Parathyroid adenoma (tissue), 2 donors: ENCODE measurements at regions not wholly inside any gene's neighbourhood (a gene's known extent, or its start where the extent isn't known, plus 50 kb on each side); places are given as distances from the start of the nearest gene placed in this dataset.

Experiments
- H2AFZ ChIP-seq: fragments of 300-600 bp; sonication (generic); one replicate; pipeline ENCODE4 v1.7.0; 2017; ENCODE audit warnings: antibody characterized with exemption, mild to moderate bottlenecking
- H3K27ac ChIP-seq: fragments of 300-600 bp; sonication (generic); one replicate; pipeline ENCODE4 v1.7.0; 2017
- H3K27me3 ChIP-seq: fragments of 300-600 bp; sonication (generic); one replicate; pipeline ENCODE4 v1.7.0; 2017; ENCODE audit warnings: low read length; ENCODE audit not compliant: control insufficient read depth, insufficient read depth
- H3K36me3 ChIP-seq: fragments of 300-600 bp; sonication (generic); one replicate; pipeline ENCODE4 v1.7.0; 2017; ENCODE audit warnings: low read length; ENCODE audit not compliant: control insufficient read depth, insufficient read depth
- H3K4me1 ChIP-seq: fragments of 300-600 bp; sonication (generic); one replicate; pipeline ENCODE4 v1.7.0; 2017; ENCODE audit warnings: control low read depth
- H3K4me2 ChIP-seq: fragments of 300-600 bp; sonication (generic); one replicate; pipeline ENCODE4 v1.7.0; 2017; ENCODE audit warnings: low read length
- H3K4me3 ChIP-seq: fragments of 300-600 bp; sonication (generic); one replicate; pipeline ENCODE4 v1.7.0; 2017; ENCODE audit warnings: low read depth, low read length
- H3K79me2 ChIP-seq: fragments of 300-600 bp; sonication (generic); one replicate; pipeline ENCODE4 v1.7.0; 2017; ENCODE audit warnings: control low read depth
- H3K9ac ChIP-seq: fragments of 300-600 bp; sonication (generic); one replicate; pipeline ENCODE4 v1.7.0; 2017; ENCODE audit warnings: mild to moderate bottlenecking
- H3K9me3 ChIP-seq: fragments of 300-600 bp; sonication (generic); one replicate; pipeline ENCODE4 v1.7.0; 2017; ENCODE audit warnings: low read length; ENCODE audit not compliant: control insufficient read depth
- CTCF ChIP-seq: fragments of 300-600 bp; sonication (generic); IDR thresholded peaks from one replicate; pipeline ENCODE4 v1.7.0; 2017; ENCODE audit warnings: antibody characterized with exemption, mild to moderate bottlenecking
- donor health status: primary hyperparathyroidism.

GRCh38 chr3:102163818-102164154, 271.0 kb upstream of the ZPLD1 start:
- TF ChIP-seq CTCF = no peak
- H3K79me2 ChIP-seq = no peaks in the 10 kb centered on the region
- no peaks in the 10 kb centered on the region for H3K4me1 ChIP-seq
- no peak overlapping the region for H3K4me3 ChIP-seq
- H3K27me3 ChIP-seq = no peaks in the 10 kb centered on the region
- H3K9ac ChIP-seq = no peak overlapping the region
- H3K36me3 ChIP-seq = no peaks in the 10 kb centered on the region
- no peak overlapping the region for H3K27ac ChIP-seq
- no peak overlapping the region for H2AFZ ChIP-seq
- H3K4me2 ChIP-seq = no peak overlapping the region
- no peaks in the 10 kb centered on the region for H3K9me3 ChIP-seq

GRCh38 chr3:102165367-102165766, 269.4 kb upstream of the ZPLD1 start:
- no peak overlapping the region for H3K4me3 ChIP-seq
- H3K9me3 ChIP-seq = no peaks in the 10 kb centered on the region
- no peak overlapping the region for H3K27ac ChIP-seq
- no peaks in the 10 kb centered on the region for H3K36me3 ChIP-seq
- H2AFZ ChIP-seq = no peak overlapping the region
- H3K9ac ChIP-seq = no peak overlapping the region
- H3K79me2 ChIP-seq = no peaks in the 10 kb centered on the region
- no peaks in the 10 kb centered on the region for H3K4me1 ChIP-seq
- TF ChIP-seq CTCF = no peak
- no peak overlapping the region for H3K4me2 ChIP-seq
- no peaks in the 10 kb centered on the region for H3K27me3 ChIP-seq

GRCh38 chr3:102169915-102170479, 264.8 kb upstream of the ZPLD1 start:
- Histone ChIP-seq H2AFZ (no peak overlapping the region), H3K36me3 (no peaks in the 10 kb centered on the region), H3K9me3 (no peaks in the 10 kb centered on the region), H3K4me3 (no peak overlapping the region), H3K4me2 (no peak overlapping the region), H3K27me3 (no peaks in the 10 kb centered on the region), H3K4me1 (no peaks in the 10 kb centered on the region), H3K27ac (no peak overlapping the region), H3K9ac (no peak overlapping the region), H3K79me2 (no peaks in the 10 kb centered on the region)
- TF ChIP-seq CTCF = no peak

GRCh38 chr3:102170545-102170944, 264.3 kb upstream of the ZPLD1 start:
- no peak for TF ChIP-seq CTCF
- no peaks in the 10 kb centered on the region for H3K27me3 ChIP-seq

GRCh38 chr3:102174312-102174712, 260.5 kb upstream of the ZPLD1 start:
- no peaks in the 10 kb centered on the region for H3K79me2 ChIP-seq
- no peaks in the 10 kb centered on the region for H3K9me3 ChIP-seq
- no peaks in the 10 kb centered on the region for H3K27me3 ChIP-seq
- H3K36me3 ChIP-seq = no peaks in the 10 kb centered on the region
- H3K4me2 ChIP-seq = no peak overlapping the region
- H3K9ac ChIP-seq = no peak overlapping the region
- no peak overlapping the region for H3K4me3 ChIP-seq
- no peaks in the 10 kb centered on the region for H3K4me1 ChIP-seq
- no peak overlapping the region for H2AFZ ChIP-seq
- no peak for TF ChIP-seq CTCF
- no peak overlapping the region for H3K27ac ChIP-seq

More at GRCh38 chr3:102170545-102170944, 264.3 kb upstream of the ZPLD1 start:
- no peaks in the 10 kb centered on the region for H3K36me3 ChIP-seq
- no peak overlapping the region for H2AFZ ChIP-seq
- H3K9me3 ChIP-seq = no peaks in the 10 kb centered on the region
- no peak overlapping the region for H3K4me2 ChIP-seq
- H3K27ac ChIP-seq = no peak overlapping the region
- H3K79me2 ChIP-seq = no peaks in the 10 kb centered on the region
- no peaks in the 10 kb centered on the region for H3K4me1 ChIP-seq
- no peak overlapping the region for H3K4me3 ChIP-seq
- H3K9ac ChIP-seq = no peak overlapping the region
